Head of caudate nucleus (tissue), 42 donors: ENCODE measurements at regions not wholly inside any gene's neighbourhood (a gene's known extent, or its start where the extent isn't known, plus 50 kb on each side); places are given as distances from the start of the nearest gene placed in this dataset.
"Not testable (repeated sequence)": the region's sequence is repeated elsewhere in the genome, so short reads cannot be mapped to it uniquely, and the experiment has no call there.

Source experiments
- DNase-seq, 42 donors: peaks; one replicate each; pipeline versions ENCODE4 v3.0.0 to v3.0.0-alpha.2; 2020 to 2021; ENCODE audit warnings: mixed read lengths in 7 of 42
- intact Hi-C: fragments of 100-400 bp; cut with DNase I; formaldehyde crosslinking; loops from one replicate; pipeline ENCODE4 v1.15.0; 2022

DNA sequence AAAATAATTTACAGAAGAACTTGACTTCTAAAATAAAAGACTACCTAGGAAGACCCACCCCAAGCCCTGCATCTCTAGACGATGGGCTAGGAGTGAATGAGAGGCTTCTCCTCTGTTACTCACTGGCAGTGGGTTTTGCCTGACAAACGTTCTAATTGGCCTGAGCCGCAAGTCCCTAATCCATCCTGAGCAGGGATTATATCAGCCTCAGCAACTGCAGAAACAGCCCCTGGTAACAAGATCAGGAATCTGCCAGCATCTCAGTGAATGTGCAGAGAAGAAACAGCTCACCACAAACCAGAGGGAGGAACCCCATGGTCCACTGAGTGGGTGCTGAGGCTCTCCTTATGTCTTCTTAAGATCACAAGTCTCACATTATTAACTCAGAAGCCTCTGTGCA lies 240.6 kb downstream of the BRINP2 start:
- intact Hi-C loops = no loop called here
- no peak for DNase-seq

DNA sequence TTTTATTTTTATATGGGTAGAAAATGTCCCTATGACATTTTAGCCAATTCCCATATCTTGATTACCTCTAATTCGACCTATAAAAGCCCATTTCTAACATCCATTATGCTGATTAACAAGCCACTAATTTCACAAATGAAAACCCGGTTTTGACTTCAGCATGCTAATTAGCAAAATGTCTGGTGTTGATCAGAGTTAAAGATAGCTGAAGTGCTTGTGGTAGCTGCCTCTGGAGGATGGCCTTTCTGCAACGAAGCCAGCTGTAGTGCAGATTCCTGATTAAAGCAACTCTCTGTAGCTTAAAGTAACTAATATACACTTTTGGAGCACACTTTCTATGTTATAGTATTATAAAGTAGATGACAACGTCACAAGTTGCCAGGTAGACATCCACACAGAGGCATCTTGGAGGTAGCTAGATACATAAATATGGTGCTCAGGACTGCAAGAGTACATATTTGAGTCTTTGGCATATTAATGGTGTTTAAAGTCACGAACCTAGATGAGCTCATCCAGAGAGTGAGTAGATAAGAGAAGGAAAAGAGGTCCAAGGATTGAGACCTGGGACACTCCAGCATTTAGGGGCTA lies 239.5 kb downstream of the BRINP2 start:
- DNase-seq = no peak
- intact Hi-C loops = no loop called here

DNA sequence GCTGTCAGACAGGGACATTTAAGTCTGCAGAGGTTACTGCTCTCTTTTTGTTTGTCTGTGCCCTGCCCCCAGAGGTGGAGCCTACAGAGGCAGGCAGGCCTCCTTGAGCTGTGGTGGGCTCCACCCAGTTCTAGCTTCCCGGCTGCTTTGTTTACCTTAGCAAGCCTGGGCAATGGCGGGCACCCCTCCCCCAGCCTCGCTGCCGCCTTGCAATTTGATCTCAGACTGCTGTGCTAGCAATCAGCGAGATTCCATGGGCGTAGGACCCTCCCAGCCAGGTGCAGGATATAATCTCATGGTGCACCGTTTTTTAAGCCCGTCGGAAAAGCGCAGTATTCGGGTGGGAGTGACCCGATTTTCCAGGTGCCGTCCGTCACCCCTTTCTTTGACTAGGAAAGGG lies 235.6 kb downstream of the BRINP2 start:
- DNase-seq, intact Hi-C loops: not testable (repeated sequence)

DNA sequence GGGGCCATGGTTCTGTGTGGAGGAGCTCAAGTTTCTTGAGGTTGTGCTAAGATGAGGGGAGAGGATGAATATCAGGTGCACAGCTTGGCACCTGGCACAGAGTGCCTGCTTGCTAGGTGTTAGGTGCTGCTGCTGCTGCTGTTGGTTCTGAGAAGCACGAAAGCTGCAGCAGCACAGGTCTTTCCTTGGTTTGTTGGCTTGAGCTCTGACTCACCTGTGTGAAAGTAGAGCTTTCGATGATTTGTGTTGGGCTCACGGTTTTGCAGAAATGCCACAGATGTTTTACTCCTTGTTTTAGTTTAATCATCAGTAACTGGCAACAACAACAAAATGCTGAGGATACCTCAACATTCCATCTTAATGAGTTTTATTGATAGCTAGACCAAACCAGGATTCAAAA lies 221.6 kb downstream of the BRINP2 start:
- DNase-seq = no peak
- intact Hi-C loops = no loop called here

DNA sequence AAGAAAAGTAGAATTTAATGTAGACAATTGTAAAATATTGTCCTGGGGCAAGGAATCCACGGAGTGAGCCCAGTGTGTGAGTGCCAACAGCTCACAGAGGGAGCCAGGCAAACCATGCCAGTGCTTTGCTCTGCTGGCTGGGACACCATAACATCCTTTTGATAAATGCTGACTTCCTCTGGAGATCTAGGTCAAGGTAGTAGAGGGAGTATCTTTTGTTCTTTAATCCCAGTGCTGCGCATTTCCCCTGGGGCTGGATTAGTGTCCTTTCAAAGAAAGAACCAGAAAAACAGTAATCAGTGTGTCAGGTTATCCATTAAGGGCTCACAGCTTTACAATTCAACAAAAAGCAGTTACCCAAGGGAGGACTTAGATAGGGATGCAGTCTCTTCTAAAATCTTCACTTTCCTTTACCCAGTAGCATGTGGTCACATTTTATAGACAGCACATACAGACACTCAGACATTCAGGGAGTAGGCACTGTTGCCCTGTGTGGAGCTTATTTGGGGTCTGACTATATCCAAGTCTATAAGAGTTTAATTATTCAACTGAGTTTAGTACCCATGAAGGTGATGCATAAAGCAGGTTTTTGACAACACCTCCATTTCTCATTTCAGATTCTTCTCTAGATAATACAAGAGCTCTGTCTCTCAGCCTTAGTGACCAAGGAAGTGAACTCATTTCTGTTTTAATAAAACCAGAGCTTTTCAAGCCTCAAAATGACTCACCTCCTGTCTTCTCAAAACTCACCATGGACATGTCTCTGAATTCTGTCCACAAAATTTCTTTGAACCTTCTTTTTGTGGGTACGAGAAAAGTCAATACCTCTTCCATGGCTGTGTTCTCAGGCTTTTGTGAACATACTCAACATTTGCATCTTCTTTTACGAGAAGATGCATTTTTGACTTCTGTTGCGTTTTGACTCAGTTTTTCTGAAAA lies 215.3 kb downstream of the BRINP2 start:
- intact Hi-C loops = no loop called here
- DNase-seq = no peak

DNA sequence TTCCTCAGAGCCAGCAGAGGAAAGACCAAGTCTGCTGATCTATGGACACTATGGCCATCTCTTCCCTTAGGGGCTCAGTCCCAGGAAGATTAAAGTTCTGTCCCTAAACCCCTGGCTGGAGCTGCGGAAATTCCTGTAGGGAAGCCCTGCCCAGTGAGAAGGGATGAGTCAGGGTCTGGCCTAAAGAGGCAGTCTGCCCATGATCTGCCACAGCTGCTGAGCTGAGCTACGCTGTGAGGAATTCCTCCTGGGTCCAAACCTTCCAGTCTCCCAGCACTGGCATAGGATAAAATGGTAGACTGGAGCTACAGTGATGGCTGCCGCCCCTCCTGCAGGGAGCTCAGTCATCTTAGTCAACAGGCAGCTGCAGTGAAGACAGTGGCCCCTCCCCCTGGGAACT lies 213.7 kb downstream of the BRINP2 start:
- DNase-seq = no peak
- intact Hi-C loops = no loop called here

DNA sequence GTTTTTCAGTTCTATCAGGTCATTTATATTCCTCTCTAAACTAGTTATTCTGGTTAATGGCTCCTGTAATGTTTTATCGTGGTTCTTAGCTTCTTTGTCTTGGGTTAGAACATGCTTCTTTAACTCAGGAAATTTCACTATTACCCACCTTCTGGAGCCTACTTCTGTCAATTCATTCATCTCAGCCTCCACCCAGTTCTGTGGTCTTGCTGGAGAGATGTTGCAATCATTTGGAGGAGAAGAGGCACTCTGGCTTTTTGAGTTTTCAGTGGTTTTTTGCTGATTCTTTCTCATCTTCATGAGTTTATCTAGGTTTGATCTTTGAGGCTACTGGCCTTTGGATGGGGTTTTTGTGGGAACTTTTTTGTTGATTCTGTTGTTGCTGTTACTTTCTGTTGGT lies 213.0 kb downstream of the BRINP2 start:
- intact Hi-C loops = no loop called here
- DNase-seq = no peak

DNA sequence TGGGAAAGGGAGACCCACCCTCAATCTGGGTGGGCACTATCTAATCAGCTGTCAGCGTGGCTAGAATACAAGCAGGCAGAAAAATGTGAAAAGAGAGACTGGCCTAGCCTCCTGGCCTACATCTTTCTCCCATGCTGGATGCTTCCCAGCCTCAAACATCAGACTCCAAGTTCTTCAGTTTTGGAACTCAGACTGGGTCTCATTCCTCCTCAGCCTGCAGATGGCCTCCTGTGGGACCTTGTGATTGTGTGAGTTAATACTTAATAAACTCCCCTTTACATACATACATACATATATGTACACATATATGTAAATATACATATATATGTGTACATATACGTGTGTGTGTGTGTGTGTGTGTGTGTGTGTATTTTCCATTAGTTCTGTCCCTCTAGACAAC lies 207.1 kb downstream of the BRINP2 start:
- intact Hi-C loops = no loop called here

DNA sequence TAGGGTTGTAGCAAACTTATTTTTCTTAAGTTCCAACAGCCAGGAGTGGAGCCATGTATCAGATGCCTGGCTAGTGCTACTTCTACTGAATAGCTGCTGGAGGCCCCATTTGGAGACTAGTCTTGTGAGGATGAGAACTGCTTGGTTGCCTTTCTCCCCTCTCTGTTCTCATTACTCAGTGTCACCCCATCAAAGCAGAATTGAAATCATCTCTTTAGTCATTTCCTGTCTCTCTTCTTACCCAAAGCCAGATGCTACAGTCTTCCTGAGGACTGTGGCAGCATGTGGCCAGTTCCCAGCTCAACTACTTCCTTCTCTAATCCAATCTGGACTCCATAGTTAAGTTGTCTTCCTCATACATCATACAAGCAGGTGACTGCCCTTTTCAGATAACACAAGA lies 197.5 kb downstream of the BRINP2 start:
- no peak for DNase-seq
- intact Hi-C loops = no loop called here

More for the DNA sequence above, 207.1 kb downstream of the BRINP2 start:
- no peak for DNase-seq

DNA sequence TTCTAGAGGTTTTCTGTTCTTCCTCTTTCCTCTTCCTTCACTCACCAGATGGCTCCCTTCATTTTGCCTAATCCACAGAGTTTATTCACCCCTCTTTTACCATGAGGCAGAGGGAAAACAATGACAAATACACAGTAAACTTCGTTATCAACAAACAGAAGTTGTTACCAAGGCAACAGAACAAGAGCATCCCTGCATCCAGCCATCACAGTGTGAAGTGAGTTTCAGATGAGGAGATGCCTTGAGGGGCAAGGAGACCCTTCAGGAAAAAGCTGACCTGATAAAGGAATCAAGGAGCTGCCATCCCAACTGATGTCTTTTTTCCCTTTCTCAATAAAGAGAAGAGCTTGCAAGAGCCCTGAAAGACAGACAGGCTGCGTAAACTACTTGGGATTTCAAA lies 195.3 kb downstream of the BRINP2 start:
- intact Hi-C loops = no loop called here
- DNase-seq = no peak

DNA sequence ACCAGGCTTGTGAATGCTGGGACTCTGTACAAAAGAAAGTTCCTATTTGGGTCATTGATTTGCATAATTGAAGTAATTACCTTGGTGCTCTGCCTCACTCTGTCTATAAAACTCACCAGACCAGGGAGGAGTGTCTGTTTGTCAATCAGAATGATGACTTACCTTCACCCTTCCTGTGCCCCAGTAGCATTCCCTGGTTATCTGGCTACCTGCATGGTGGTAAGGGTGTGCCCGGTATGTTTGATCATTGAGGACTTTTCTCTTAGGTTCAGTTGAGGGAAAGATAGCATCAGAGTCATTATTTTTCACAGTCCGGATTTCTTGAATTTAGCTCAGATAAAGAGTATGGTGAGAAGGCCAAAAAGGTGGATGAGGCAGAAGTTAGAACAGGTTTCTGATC lies 190.0 kb downstream of the BRINP2 start:
- intact Hi-C loops = no loop called here
- no peak for DNase-seq

DNA sequence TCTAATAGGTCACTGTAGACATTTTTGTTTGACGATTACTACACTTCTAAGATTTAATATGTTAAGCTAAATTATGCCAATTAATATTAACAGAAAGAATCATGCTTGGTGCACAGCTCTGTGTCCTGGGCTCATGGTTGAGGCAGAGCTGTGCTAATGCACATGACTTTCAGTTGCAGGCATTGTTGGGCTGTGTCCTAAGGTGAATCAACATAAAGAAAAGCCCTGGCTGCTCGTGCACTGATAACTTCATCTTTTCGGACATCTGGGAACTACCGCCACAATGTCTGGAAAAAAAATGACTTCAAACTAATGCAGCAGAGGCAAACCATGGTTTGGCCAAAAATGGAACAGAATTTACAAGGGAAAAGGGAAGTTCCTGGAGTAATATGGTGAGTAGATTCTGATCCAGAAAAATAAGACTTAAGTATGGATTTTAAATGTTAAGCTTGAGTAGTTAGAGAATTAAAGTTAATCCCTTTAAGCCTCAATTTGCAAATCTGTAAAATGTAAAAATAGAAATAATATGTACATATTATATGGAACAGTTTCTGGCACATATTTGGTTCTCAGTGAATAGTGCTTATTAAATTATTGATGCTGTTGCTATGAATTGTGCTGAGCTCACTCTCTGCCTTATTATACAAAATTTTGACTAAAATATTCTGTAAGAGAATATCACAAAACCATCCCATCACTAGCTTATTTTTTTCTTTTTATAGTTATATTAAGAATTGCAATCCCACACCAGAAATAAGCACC lies 186.1 kb downstream of the BRINP2 start:
- intact Hi-C loops = no loop called here
- no peak for DNase-seq

DNA sequence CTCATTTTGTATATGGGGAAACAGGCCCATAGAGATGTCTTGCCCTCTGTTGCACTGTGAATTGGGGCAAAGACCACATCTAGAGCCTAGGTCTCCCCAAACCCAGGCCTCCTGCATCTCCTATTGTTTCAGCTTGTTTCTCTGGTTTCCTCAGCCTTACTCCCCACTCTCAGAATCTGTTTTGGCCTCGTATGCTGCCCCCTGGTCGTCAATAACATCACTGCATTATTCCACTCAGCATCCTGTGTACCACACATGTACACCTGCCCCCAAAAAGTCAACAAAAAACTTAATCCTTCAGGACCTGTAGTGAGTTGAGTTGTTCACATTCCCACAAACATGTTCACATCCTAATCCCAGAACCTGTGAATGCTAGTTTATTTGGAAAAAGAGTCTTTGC lies 184.8 kb downstream of the BRINP2 start:
- peak in 36 of 42 donors; percentile 9 to 86 (median 52) for DNase-seq
- intact Hi-C loops = loop anchor here (2.0 kb wide), 1 partner anchor 99 kb away; no protein-coding TSS in a partner anchor

DNA sequence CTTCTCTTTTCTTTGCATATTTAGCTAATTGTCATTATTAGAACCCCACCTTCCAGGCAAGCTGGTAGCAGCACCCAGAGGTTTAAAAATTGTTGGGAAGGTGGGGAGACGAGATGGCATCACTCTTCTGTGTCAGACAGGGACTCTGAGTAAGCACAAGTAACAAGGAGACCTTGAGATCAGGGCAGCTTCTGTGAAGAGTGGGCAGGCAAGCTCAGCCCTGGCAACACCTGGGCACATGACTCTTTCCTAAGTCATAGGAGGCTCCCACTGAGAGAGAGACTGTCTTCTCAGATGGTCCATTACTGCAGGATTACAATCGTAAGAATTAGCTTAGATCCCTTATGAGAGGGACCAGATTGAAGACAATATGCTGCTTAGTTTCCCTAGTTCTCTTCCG lies 183.5 kb downstream of the BRINP2 start:
- DNase-seq = no peak
- intact Hi-C loops = loop anchor here (2.0 kb wide), 1 partner anchor 97 kb away; no protein-coding TSS in a partner anchor

DNA sequence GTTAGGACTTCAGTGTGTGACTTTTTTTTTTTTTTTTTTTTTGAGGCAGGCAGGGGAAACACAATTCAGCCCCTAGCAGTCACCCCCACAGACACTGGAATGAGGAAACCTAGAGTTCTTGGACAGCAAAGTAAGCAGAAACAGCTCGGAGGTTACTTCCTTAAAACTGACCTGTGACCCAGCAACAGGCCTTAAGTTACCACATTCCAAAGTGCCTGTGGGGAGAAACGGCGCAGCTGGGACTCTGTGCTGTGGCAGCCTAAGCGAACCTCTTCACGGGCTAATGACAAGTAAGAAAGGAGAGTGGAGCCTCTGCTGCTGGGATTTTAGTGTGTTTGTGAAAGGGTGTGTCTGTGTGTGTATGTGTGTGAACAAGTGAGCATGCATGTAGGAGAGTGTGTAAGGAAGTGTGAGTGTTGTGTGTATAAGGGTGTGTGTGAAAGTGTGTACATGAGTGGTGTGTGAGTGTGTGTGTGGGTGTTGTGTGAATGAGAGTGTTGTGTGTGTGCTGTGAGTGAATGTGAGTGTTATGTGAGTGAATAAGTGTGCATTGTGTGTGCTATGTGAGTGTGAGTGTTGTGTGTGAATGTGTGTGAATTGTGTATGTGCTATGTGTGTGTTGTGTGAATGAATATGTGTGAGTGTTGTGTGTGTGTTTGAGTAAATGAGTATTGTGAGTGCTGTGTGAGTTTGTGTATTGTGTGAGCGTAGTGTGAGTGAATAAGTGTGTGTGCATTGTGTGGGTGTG lies 180.8 kb downstream of the BRINP2 start:
- DNase-seq = peak in 1 of 42 donors; percentile 8
- intact Hi-C loops = no loop called here

DNA sequence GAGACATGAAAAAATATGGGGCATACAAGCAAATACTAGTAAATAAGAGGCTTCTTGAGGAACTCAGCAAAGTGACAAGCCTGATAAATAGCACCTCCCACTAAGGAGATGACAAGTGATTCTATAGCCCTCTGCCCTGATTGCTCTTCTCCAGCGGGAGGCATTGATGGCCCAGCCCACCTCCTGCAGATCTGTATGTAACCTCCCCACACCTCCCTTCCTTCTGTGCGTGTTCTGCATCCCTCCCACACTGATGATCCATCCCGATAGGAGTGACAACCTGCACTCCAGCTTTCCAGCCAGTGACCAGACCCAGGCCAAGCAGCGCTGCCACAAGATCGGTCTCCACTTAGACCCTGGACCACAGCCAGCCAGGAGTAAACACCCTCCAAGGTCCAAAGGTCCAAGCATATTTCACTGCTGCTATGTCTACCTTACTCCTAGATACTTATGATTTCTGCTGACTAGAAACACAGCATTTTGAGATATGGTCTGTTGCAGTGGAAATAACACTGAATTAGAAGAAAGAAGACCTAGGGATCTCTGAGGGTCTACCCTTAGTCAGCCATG lies 176.1 kb downstream of the BRINP2 start:
- intact Hi-C loops = no loop called here
- no peak for DNase-seq

DNA sequence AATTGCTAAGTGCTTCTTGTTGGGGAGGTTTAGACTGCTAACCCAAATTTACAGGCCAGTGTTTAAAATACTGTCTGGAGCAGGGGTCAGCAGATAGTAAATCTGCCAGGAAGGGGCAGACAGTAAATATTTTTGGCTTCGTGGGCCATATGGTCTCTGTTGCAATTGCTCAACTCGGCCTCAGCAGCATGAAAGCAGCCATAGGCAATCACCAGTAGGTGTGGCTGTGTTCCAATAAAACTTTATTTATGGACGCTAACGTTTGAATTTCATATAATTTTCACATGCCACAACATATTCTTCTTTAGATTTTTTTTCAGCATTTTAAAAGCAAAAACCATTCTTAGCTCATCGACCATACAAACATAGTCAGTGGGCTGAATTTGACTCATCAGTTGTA lies 172.7 kb downstream of the BRINP2 start:
- intact Hi-C loops = no loop called here
- no peak for DNase-seq

DNA sequence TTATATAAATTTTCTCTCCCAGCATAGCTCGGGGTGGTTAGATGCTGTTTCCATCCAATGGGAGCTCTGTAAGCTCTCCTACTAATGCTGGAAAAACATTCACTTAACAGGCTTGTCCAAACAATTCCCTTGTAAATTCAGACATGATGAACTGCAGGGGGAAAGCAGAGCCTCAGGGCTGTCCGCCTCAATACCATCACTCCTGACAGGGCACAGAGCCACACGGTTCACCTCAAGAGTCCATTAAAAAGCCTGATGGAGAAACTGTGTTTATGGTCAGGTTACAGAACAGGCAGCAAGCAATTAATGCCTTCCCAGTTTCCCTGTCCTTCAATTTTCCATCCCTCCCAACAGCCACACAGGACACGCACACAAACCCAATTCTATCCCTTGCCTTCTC lies 171.0 kb downstream of the BRINP2 start:
- DNase-seq = no peak

DNA sequence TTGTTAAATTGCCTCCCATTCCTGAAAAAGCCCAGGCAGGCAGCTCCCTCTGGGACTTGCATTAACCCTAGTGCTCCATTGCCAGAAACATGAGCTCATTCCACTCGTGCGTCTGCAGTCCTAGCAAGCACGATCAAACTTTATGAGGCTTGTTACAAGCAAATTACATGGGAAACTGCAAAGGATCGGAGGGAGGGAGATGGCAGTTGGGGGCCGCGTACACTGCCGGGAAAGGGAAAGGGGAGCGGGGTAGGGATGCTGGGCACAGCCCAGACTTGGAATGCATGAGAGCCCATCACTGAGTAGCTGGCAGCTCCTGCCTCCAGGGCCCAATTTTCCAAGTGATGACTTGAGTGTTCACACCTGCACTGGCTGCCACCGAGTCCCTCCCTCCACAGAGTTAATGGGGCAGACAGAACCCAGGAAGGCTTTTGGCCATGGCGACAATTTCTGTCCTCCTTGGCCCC lies 169.9 kb downstream of the BRINP2 start:
- no peak for DNase-seq
- intact Hi-C loops = no loop called here

More for the DNA sequence above, 171.0 kb downstream of the BRINP2 start:
- intact Hi-C loops = no loop called here
